Middle frontal gyrus (tissue), 1 donor: ENCODE measurements at regions not wholly inside any gene's neighbourhood (a gene's known extent, or its start where the extent isn't known, plus 50 kb on each side); places are given as distances from the start of the nearest gene placed in this dataset.

ENCODE experiments used
- DNase-seq: peaks from one replicate; pipeline ENCODE4 v3.0.0-alpha.2; 2015; ENCODE audit warnings: low spot score; ENCODE audit errors: extremely low spot score

- no peak for DNase-seq
Observed at GRCh38 chr3:153313302-153313965, 151.4 kb downstream of the RAP2B start.

- no peak for DNase-seq
Observed at GRCh38 chr3:153314038-153314437, 152.0 kb downstream of the RAP2B start.

- no peak for DNase-seq
Observed at GRCh38 chr3:153315781-153316180, 153.8 kb downstream of the RAP2B start.

- no peak for DNase-seq
Observed at GRCh38 chr3:153319705-153320554, 157.9 kb downstream of the RAP2B start.

GRCh38 chr3:153320585-153321128 is 158.6 kb downstream of the RAP2B start:
- no peak for DNase-seq

- no peak for DNase-seq
Observed at GRCh38 chr3:153328690-153329089, 166.7 kb downstream of the RAP2B start.

GRCh38 chr3:153330901-153331300 is 168.9 kb downstream of the RAP2B start:
- DNase-seq: no peak

GRCh38 chr3:153331676-153332075 is 169.7 kb downstream of the RAP2B start:
- DNase-seq: no peak

- DNase-seq: no peak
Observed at GRCh38 chr3:153334558-153334957, 172.5 kb downstream of the RAP2B start.

- no peak for DNase-seq
Observed at GRCh38 chr3:153337369-153337768, 175.3 kb downstream of the RAP2B start.

- DNase-seq: no peak
Observed at GRCh38 chr3:153338487-153338886, 176.5 kb downstream of the RAP2B start.

GRCh38 chr3:153339065-153339464 is 177.0 kb downstream of the RAP2B start:
- DNase-seq: no peak

GRCh38 chr3:153343988-153344782 is 182.2 kb downstream of the RAP2B start:
- no peak for DNase-seq

- DNase-seq: no peak
Observed at GRCh38 chr3:153348457-153349107, 186.6 kb downstream of the RAP2B start.

- no peak for DNase-seq
Observed at GRCh38 chr3:153349108-153349499, 187.1 kb downstream of the RAP2B start.

GRCh38 chr3:153350420-153350819 is 188.4 kb downstream of the RAP2B start:
- DNase-seq: no peak

GRCh38 chr3:153354641-153355040 is 192.6 kb downstream of the RAP2B start:
- DNase-seq: no peak

- DNase-seq: no peak
Observed at GRCh38 chr3:153355559-153355958, 193.5 kb downstream of the RAP2B start.

GRCh38 chr3:153356908-153357307 is 194.9 kb downstream of the RAP2B start:
- no peak for DNase-seq

GRCh38 chr3:153357436-153357835 is 195.4 kb downstream of the RAP2B start:
- DNase-seq: no peak
